SK-N-SH (cell line): ENCODE measurements at regions not wholly inside any gene's neighbourhood (a gene's known extent, or its start where the extent isn't known, plus 50 kb on each side); places are given as distances from the start of the nearest gene placed in this dataset.

Experiments
- CTCF ChIP-seq: fragments of 200-600 bp; sonication (generic); IDR thresholded peaks from 2 replicates; pipeline ENCODE4 v1.6.1; 2017; ENCODE audit warnings: antibody characterized with exemption, mild to moderate bottlenecking, moderate library complexity
- ELF1 ChIP-seq: IDR thresholded peaks from 2 replicates; pipeline ENCODE4 v1.4.0; 2012
- EP300 ChIP-seq, 2 experiments: IDR thresholded peaks; 2 replicates each; pipeline versions ENCODE4 v1.4.0 to v1.6.1; 2012; ENCODE audit warnings: borderline replicate concordance in 1 of 2, low read depth in 1 of 2, low read length in 1 of 2
- NRF1 ChIP-seq: IDR thresholded peaks from 2 replicates; pipeline ENCODE4 v1.6.1; 2012; ENCODE audit warnings: low read depth, mild to moderate bottlenecking, low read length
- POLR2AphosphoS5 ChIP-seq: IDR thresholded peaks from 2 replicates; pipeline ENCODE4 v1.6.1; 2012; ENCODE audit warnings: low read depth, low read length
- RCOR1 ChIP-seq: fragments of 150-350 bp; IDR thresholded peaks from 2 replicates; pipeline ENCODE4 v1.6.1; 2017; ENCODE audit warnings: antibody characterized with exemption, low read length
- REST ChIP-seq: IDR thresholded peaks from 2 replicates; pipeline ENCODE4 v1.6.1; 2012; ENCODE audit warnings: mild to moderate bottlenecking, low read depth, low read length, moderate library complexity
- TAF1 ChIP-seq: IDR thresholded peaks from 2 replicates; pipeline ENCODE4 v1.6.1; 2012; ENCODE audit warnings: low read depth, mild to moderate bottlenecking, low read length, moderate library complexity, borderline replicate concordance
- USF2 ChIP-seq: fragments of 150-350 bp; IDR thresholded peaks from 2 replicates; pipeline ENCODE4 v1.6.1; 2017; ENCODE audit warnings: antibody characterized with exemption, low read length, low read depth, borderline replicate concordance
- YY1 ChIP-seq: IDR thresholded peaks from 2 replicates; pipeline ENCODE4 v1.4.0; 2012; ENCODE audit warnings: low read depth, mild to moderate bottlenecking
- ZBTB33 ChIP-seq: IDR thresholded peaks from 2 replicates; pipeline ENCODE4 v1.4.0; 2012; ENCODE audit warnings: low read depth, borderline replicate concordance
- TF ChIP-seq, protein P1 (sequence below): IDR thresholded peaks from 2 replicates; pipeline ENCODE4; 2012

DNA sequence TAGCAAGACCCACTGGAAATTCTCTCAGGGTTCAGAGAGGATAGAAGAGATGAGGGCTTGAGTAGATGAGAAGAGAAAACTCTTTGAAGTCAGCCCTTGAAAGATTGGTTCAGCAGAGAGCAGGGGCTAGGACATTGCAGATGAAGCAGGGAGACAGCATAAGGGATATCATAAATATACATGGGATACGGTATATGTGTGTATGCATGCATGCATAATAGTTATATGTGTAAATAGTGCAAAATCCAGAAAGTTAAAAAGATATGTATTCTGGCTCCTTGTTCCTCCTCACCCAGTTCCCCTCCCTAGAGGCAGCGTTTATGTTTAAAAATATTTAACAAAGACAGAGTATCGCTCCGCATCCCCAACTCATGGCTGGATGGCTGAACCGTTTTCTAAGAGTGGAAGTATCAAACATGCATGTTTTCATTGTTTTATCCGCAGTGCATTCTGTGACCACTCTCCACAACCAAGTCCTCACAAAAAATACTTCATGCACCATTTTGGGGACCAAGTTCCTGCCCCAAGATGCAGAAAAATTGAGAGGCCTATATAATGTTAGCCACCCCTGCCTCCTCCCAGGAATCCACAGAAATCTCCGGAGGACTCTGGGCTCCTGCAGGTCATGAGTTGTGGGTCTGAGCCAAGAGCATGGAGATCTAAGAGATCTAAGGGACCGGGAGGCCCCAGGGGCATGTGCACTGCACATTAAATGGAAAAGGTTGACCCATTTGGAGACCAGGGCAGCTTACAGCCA is 119.5 kb downstream of the MTX3 start:
- no peak for TF ChIP-seq CTCF
- no peak for TF ChIP-seq EP300 (IDR thresholded peaks at IDR 0.05; ENCODE audit: borderline replicate concordance in 1 of 2, low read depth in 1 of 2, low read length in 1 of 2)
- no peak for TF ChIP-seq REST
- TF ChIP-seq NRF1: no peak
- no peak for TF ChIP-seq ELF1
- no peak for TF ChIP-seq TAF1
- no peak for TF ChIP-seq ZBTB33
- no peak for TF ChIP-seq USF2
- TF ChIP-seq POLR2AphosphoS5: no peak
- TF ChIP-seq RCOR1: no peak
- no peak for TF ChIP-seq YY1
- TF ChIP-seq, protein P1, sequence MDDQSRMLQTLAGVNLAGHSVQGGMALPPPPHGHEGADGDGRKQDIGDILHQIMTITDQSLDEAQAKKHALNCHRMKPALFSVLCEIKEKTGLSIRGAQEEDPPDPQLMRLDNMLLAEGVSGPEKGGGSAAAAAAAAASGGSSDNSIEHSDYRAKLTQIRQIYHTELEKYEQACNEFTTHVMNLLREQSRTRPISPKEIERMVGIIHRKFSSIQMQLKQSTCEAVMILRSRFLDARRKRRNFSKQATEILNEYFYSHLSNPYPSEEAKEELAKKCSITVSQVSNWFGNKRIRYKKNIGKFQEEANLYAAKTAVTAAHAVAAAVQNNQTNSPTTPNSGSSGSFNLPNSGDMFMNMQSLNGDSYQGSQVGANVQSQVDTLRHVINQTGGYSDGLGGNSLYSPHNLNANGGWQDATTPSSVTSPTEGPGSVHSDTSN: no peak
